ENCODE measurements at regions not wholly inside any gene's neighbourhood (a gene's known extent, or its start where the extent isn't known, plus 50 kb on each side); places are given as distances from the start of the nearest gene placed in this dataset.

GRCh38 chr2:21303876-21304275, 180.1 kb downstream of the TDRD15 start:
- Histone ChIP-seq H3K4me3 (replicated peaks; ENCODE audit: low read depth, low read length) (no peak overlapping the region), H3K27me3 (replicated peaks; ENCODE audit: control insufficient read depth, insufficient read depth, low read length) (no peaks in the 10 kb centered on the region; the same call in 1 of the 2 replicates), H3K36me3 (ENCODE audit: control insufficient read depth, insufficient read depth, low read length) (no peaks in the 10 kb centered on the region)
- DNase-seq (ENCODE audit: extremely low read depth, insufficient read length): no peak
- TF ChIP-seq CTCF (IDR thresholded peaks at IDR 0.05; ENCODE audit: insufficient read depth, low read length, poor library complexity, severe bottlenecking): no peak

- H3K27me3 ChIP-seq (replicated peaks; ENCODE audit: control insufficient read depth, insufficient read depth, low read length): no peaks in the 10 kb centered on the region; the same call in 1 of the 2 replicates
- no peak for DNase-seq (ENCODE audit: extremely low read depth, insufficient read length)
- no peaks in the 10 kb centered on the region for H3K36me3 ChIP-seq (ENCODE audit: control insufficient read depth, insufficient read depth, low read length)
- no peak for TF ChIP-seq CTCF (IDR thresholded peaks at IDR 0.05; ENCODE audit: insufficient read depth, low read length, poor library complexity, severe bottlenecking)
- H3K4me3 ChIP-seq (replicated peaks; ENCODE audit: low read depth, low read length): no peak overlapping the region
These were observed 181.8 kb downstream of the TDRD15 start for GRCh38 chr2:21305581-21305980.

- DNase-seq (ENCODE audit: extremely low read depth, insufficient read length): no peak
- no peak for TF ChIP-seq CTCF (IDR thresholded peaks at IDR 0.05; ENCODE audit: insufficient read depth, low read length, poor library complexity, severe bottlenecking)
- Histone ChIP-seq H3K27me3 (replicated peaks; ENCODE audit: control insufficient read depth, insufficient read depth, low read length) (no peaks in the 10 kb centered on the region; the same call in 1 of the 2 replicates), H3K36me3 (ENCODE audit: control insufficient read depth, insufficient read depth, low read length) (no peaks in the 10 kb centered on the region), H3K4me3 (replicated peaks; ENCODE audit: low read depth, low read length) (no peak overlapping the region)
These were observed 182.5 kb downstream of the TDRD15 start for GRCh38 chr2:21306235-21306634.

- Histone ChIP-seq H3K4me3 (replicated peaks; ENCODE audit: low read depth, low read length) (no peak overlapping the region), H3K27me3 (replicated peaks; ENCODE audit: control insufficient read depth, insufficient read depth, low read length) (no peaks in the 10 kb centered on the region; the same call in 1 of the 2 replicates), H3K36me3 (ENCODE audit: control insufficient read depth, insufficient read depth, low read length) (no peaks in the 10 kb centered on the region)
- TF ChIP-seq CTCF (IDR thresholded peaks at IDR 0.05; ENCODE audit: insufficient read depth, low read length, poor library complexity, severe bottlenecking): no peak
- DNase-seq (ENCODE audit: extremely low read depth, insufficient read length): no peak
These were observed 183.3 kb downstream of the TDRD15 start for GRCh38 chr2:21307037-21307436.

GRCh38 chr2:21310493-21310892, 186.7 kb downstream of the TDRD15 start:
- no peaks in the 10 kb centered on the region for H3K27me3 ChIP-seq (replicated peaks; ENCODE audit: control insufficient read depth, insufficient read depth, low read length)
- H3K4me3 ChIP-seq (replicated peaks; ENCODE audit: low read depth, low read length): no peak overlapping the region
- DNase-seq (ENCODE audit: extremely low read depth, insufficient read length): no peak
- H3K36me3 ChIP-seq (ENCODE audit: control insufficient read depth, insufficient read depth, low read length): no peaks in the 10 kb centered on the region
- TF ChIP-seq CTCF (IDR thresholded peaks at IDR 0.05; ENCODE audit: insufficient read depth, low read length, poor library complexity, severe bottlenecking): no peak

GRCh38 chr2:21314322-21314835, 190.6 kb downstream of the TDRD15 start:
- no peak for DNase-seq (ENCODE audit: extremely low read depth, insufficient read length)
- Histone ChIP-seq H3K4me3 (replicated peaks; ENCODE audit: low read depth, low read length) (no peak overlapping the region), H3K27me3 (replicated peaks; ENCODE audit: control insufficient read depth, insufficient read depth, low read length) (no peaks in the 10 kb centered on the region), H3K36me3 (ENCODE audit: control insufficient read depth, insufficient read depth, low read length) (no peaks in the 10 kb centered on the region)
- no peak for TF ChIP-seq CTCF (IDR thresholded peaks at IDR 0.05; ENCODE audit: insufficient read depth, low read length, poor library complexity, severe bottlenecking)
